ENCODE measurements at regions not wholly inside any gene's neighbourhood (a gene's known extent, or its start where the extent isn't known, plus 50 kb on each side); places are given as distances from the start of the nearest gene placed in this dataset.

DNA sequence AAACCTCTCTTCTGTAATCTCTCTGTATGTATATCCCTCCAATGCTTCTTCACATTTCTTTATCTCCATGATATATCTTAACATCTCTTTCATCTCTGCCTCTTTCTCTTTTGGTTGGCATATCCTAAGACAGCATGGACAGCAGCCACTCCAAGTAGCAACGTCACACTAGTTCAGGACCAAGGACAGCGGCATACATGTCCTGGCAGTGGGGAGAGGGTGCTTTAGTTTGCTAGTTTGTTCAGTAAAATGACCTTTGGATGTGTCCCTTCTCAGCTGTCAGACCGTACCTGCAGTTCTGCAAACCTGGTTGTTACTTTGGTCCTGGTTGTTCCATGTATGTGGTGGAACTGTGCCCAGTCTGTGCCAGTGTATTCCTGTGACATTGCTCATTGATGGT lies 225.6 kb upstream of the ROPN1 start (continued):
- TF ChIP-seq GMEB1 (CRISPR knock-in tag; IDR thresholded peaks at IDR 0.05; ENCODE audit: borderline replicate concordance) (no peak; the same call in 1 of the 2 replicates), RFXANK (CRISPR knock-in tag; IDR thresholded peaks at IDR 0.05) (no peak; the same call in 1 of the 2 replicates), SOX13 (IDR thresholded peaks at IDR 0.05) (no peak), SOX13 (CRISPR knock-in tag; conservative IDR thresholded peaks at IDR 0.05 in 1 of 2, IDR thresholded peaks at IDR 0.05 in 1 of 2) (peak in 1 of 2 experiments; percentile 53; a peak in 2 of 4 replicates), ZNF362 (CRISPR knock-in tag; IDR thresholded peaks at IDR 0.05; ENCODE audit: borderline replicate concordance) (no peak), ZNF274 (CRISPR knock-in tag; IDR thresholded peaks at IDR 0.05) (no peak), ZNF468 (CRISPR knock-in tag; IDR thresholded peaks at IDR 0.05) (no peak), TCF7 (IDR thresholded peaks at IDR 0.05; ENCODE audit: low read depth) (no peak), ISL2 (CRISPR knock-in tag; IDR thresholded peaks at IDR 0.05) (peak; percentile 47; the same call in 1 of the 2 replicates), ZNF180 (CRISPR knock-in tag; IDR thresholded peaks at IDR 0.05; ENCODE audit: borderline replicate concordance, low read depth) (no peak), RELA (CRISPR knock-in tag; IDR thresholded peaks at IDR 0.05) (no peak), ZNF367 (CRISPR knock-in tag; IDR thresholded peaks at IDR 0.05; ENCODE audit: borderline replicate concordance) (0 out of 2 replicates have a peak, but pooled peaks have one; percentile 66), TFAP4 (IDR thresholded peaks at IDR 0.05; ENCODE audit: borderline replicate concordance, low read depth) (peak; percentile 51; the same call in 1 of the 2 replicates), ZNF558 (CRISPR knock-in tag; IDR thresholded peaks at IDR 0.05; ENCODE audit: borderline replicate concordance) (peak; percentile 81; the same call in 1 of the 2 replicates), ZNF329 (CRISPR knock-in tag; IDR thresholded peaks at IDR 0.05; ENCODE audit: low read depth) (no peak), NKX3-1 (CRISPR knock-in tag; IDR thresholded peaks at IDR 0.05) (peak; percentile 90; the same call in 1 of the 2 replicates), ZNF580 (CRISPR knock-in tag; IDR thresholded peaks at IDR 0.05; ENCODE audit: borderline replicate concordance, low read depth) (peak; percentile 88; the same call in 1 of the 2 replicates), STAT5B (CRISPR knock-in tag; IDR thresholded peaks at IDR 0.05) (peak; percentile 90; the same call in 1 of the 2 replicates), MLLT10 (CRISPR knock-in tag; IDR thresholded peaks at IDR 0.05) (no peak), ZFP36L2 (CRISPR knock-in tag; IDR thresholded peaks at IDR 0.05) (peak; percentile 92; the same call in 1 of the 2 replicates), RAD51 (IDR thresholded peaks at IDR 0.05; ENCODE audit: borderline replicate concordance) (no peak), ZNF577 (CRISPR knock-in tag; IDR thresholded peaks at IDR 0.05; ENCODE audit: borderline replicate concordance, low read depth) (no peak)
- TF ChIP-seq, protein P1, sequence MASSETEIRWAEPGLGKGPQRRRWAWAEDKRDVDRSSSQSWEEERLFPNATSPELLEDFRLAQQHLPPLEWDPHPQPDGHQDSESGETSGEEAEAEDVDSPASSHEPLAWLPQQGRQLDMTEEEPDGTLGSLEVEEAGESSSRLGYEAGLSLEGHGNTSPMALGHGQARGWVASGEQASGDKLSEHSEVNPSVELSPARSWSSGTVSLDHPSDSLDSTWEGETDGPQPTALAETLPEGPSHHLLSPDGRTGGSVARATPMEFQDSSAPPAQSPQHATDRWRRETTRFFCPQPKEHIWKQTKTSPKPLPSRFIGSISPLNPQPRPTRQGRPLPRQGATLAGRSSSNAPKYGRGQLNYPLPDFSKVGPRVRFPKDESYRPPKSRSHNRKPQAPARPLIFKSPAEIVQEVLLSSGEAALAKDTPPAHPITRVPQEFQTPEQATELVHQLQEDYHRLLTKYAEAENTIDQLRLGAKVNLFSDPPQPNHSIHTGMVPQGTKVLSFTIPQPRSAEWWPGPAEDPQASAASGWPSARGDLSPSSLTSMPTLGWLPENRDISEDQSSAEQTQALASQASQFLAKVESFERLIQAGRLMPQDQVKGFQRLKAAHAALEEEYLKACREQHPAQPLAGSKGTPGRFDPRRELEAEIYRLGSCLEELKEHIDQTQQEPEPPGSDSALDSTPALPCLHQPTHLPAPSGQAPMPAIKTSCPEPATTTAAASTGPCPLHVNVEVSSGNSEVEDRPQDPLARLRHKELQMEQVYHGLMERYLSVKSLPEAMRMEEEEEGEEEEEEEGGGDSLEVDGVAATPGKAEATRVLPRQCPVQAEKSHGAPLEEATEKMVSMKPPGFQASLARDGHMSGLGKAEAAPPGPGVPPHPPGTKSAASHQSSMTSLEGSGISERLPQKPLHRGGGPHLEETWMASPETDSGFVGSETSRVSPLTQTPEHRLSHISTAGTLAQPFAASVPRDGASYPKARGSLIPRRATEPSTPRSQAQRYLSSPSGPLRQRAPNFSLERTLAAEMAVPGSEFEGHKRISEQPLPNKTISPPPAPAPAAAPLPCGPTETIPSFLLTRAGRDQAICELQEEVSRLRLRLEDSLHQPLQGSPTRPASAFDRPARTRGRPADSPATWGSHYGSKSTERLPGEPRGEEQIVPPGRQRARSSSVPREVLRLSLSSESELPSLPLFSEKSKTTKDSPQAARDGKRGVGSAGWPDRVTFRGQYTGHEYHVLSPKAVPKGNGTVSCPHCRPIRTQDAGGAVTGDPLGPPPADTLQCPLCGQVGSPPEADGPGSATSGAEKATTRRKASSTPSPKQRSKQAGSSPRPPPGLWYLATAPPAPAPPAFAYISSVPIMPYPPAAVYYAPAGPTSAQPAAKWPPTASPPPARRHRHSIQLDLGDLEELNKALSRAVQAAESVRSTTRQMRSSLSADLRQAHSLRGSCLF (CRISPR knock-in tag; IDR thresholded peaks at IDR 0.05; ENCODE audit: borderline replicate concordance) = peak; percentile 62; the same call in 1 of the 2 replicates

Data from HepG2 (cell line).